Skeletal muscle satellite cell (primary cell): ENCODE measurements at regions not wholly inside any gene's neighbourhood (a gene's known extent, or its start where the extent isn't known, plus 50 kb on each side); places are given as distances from the start of the nearest gene placed in this dataset.

Source experiments
- H3K27me3 ChIP-seq: 2 replicates; pipeline ENCODE4 v1.7.0; 2013; ENCODE audit warnings: low read length; ENCODE audit not compliant: control insufficient read depth, insufficient read depth
- H3K36me3 ChIP-seq: 2 replicates; pipeline ENCODE4 v1.7.0; 2013; ENCODE audit warnings: mild to moderate bottlenecking, control low read depth, low read length; ENCODE audit not compliant: insufficient read depth
- H3K4me1 ChIP-seq: 2 replicates; pipeline ENCODE4 v1.7.0; 2013; ENCODE audit warnings: low read length; ENCODE audit not compliant: control insufficient read depth, insufficient read depth
- H3K4me2 ChIP-seq: 2 replicates; pipeline ENCODE4 v1.7.0; 2013; ENCODE audit warnings: mild to moderate bottlenecking, low read length
- H3K4me3 ChIP-seq: 2 replicates; pipeline ENCODE4 v1.7.0; 2013; ENCODE audit warnings: low read length
- H3K9ac ChIP-seq: 2 replicates; pipeline ENCODE4 v1.7.0; 2013; ENCODE audit warnings: mild to moderate bottlenecking, low read depth, low read length, moderate library complexity
- H3K9me3 ChIP-seq: replicated peaks from 2 replicates; pipeline ENCODE4 v1.7.0; 2013; ENCODE audit warnings: mild to moderate bottlenecking, control low read depth, low read length

GRCh38 chr7:25900245-25900644 is 251.8 kb upstream of the NFE2L3 start:
- Histone ChIP-seq H3K36me3 (no peaks in the 10 kb centered on the region), H3K27me3 (no peaks in the 10 kb centered on the region), H3K4me1 (peaks cover 2% of the 10 kb centered on the region), H3K9ac (no peak overlapping the region), H3K4me3 (no peak overlapping the region), H3K9me3 (no peaks in the 10 kb centered on the region), H3K4me2 (no peak overlapping the region)

- no peak overlapping the region for H3K9ac ChIP-seq
- no peaks in the 10 kb centered on the region for H3K4me1 ChIP-seq
- no peak overlapping the region for H3K4me3 ChIP-seq
- peaks cover 5% of the 10 kb centered on the region for H3K27me3 ChIP-seq
- H3K4me2 ChIP-seq, result no peak overlapping the region
- no peaks in the 10 kb centered on the region for H3K9me3 ChIP-seq
- no peaks in the 10 kb centered on the region for H3K36me3 ChIP-seq
These were observed 251.1 kb upstream of the NFE2L3 start for GRCh38 chr7:25900877-25901276.

GRCh38 chr7:25901658-25902057 is 250.3 kb upstream of the NFE2L3 start:
- Histone ChIP-seq H3K4me1 (no peaks in the 10 kb centered on the region), H3K4me2 (no peak overlapping the region), H3K4me3 (no peak overlapping the region), H3K27me3 (peaks cover 8% of the 10 kb centered on the region), H3K9ac (no peak overlapping the region), H3K9me3 (no peaks in the 10 kb centered on the region), H3K36me3 (no peaks in the 10 kb centered on the region)

GRCh38 chr7:25906003-25906402 is 246.0 kb upstream of the NFE2L3 start:
- no peak overlapping the region for H3K4me2 ChIP-seq
- H3K9me3 ChIP-seq, result no peaks in the 10 kb centered on the region
- no peak overlapping the region for H3K9ac ChIP-seq
- no peaks in the 10 kb centered on the region for H3K4me1 ChIP-seq
- no peak overlapping the region for H3K4me3 ChIP-seq
- H3K27me3 ChIP-seq, result peaks cover 12% of the 10 kb centered on the region
- no peaks in the 10 kb centered on the region for H3K36me3 ChIP-seq

GRCh38 chr7:25906760-25907159 is 245.2 kb upstream of the NFE2L3 start:
- H3K4me1 ChIP-seq, result no peaks in the 10 kb centered on the region
- H3K36me3 ChIP-seq, result no peaks in the 10 kb centered on the region
- H3K9me3 ChIP-seq, result no peaks in the 10 kb centered on the region
- no peak overlapping the region for H3K9ac ChIP-seq
- H3K4me2 ChIP-seq, result no peak overlapping the region
- H3K4me3 ChIP-seq, result no peak overlapping the region
- peaks cover 12% of the 10 kb centered on the region for H3K27me3 ChIP-seq

GRCh38 chr7:25907214-25907613 is 244.8 kb upstream of the NFE2L3 start:
- peaks cover 12% of the 10 kb centered on the region for H3K27me3 ChIP-seq
- H3K4me2 ChIP-seq, result no peak overlapping the region
- no peak overlapping the region for H3K4me3 ChIP-seq
- H3K9ac ChIP-seq, result no peak overlapping the region
- no peaks in the 10 kb centered on the region for H3K9me3 ChIP-seq
- H3K4me1 ChIP-seq, result no peaks in the 10 kb centered on the region
- H3K36me3 ChIP-seq, result no peaks in the 10 kb centered on the region

- Histone ChIP-seq H3K4me2 (no peak overlapping the region), H3K36me3 (no peaks in the 10 kb centered on the region), H3K9ac (no peak overlapping the region)
These were observed 244.3 kb upstream of the NFE2L3 start for GRCh38 chr7:25907731-25908130.

GRCh38 chr7:25908154-25908949 is 243.6 kb upstream of the NFE2L3 start:
- Histone ChIP-seq H3K36me3 (no peaks in the 10 kb centered on the region), H3K4me2 (no peak overlapping the region), H3K9ac (no peak overlapping the region), H3K4me3 (no peak overlapping the region), H3K4me1 (no peaks in the 10 kb centered on the region), H3K27me3 (peaks cover 12% of the 10 kb centered on the region), H3K9me3 (no peaks in the 10 kb centered on the region)

More at GRCh38 chr7:25907731-25908130, 244.3 kb upstream of the NFE2L3 start:
- H3K27me3 ChIP-seq, result peaks cover 12% of the 10 kb centered on the region
- H3K9me3 ChIP-seq, result no peaks in the 10 kb centered on the region
- H3K4me3 ChIP-seq, result no peak overlapping the region
- no peaks in the 10 kb centered on the region for H3K4me1 ChIP-seq

- peaks cover 14% of the 10 kb centered on the region for H3K27me3 ChIP-seq
- H3K36me3 ChIP-seq, result no peaks in the 10 kb centered on the region
- H3K4me2 ChIP-seq, result no peak overlapping the region
- no peaks in the 10 kb centered on the region for H3K4me1 ChIP-seq
- no peaks in the 10 kb centered on the region for H3K9me3 ChIP-seq
- no peak overlapping the region for H3K4me3 ChIP-seq
- H3K9ac ChIP-seq, result no peak overlapping the region
These were observed 240.0 kb upstream of the NFE2L3 start for GRCh38 chr7:25911738-25912607.

GRCh38 chr7:25913598-25914224 is 238.3 kb upstream of the NFE2L3 start:
- Histone ChIP-seq H3K27me3 (peaks cover 10% of the 10 kb centered on the region), H3K9me3 (no peaks in the 10 kb centered on the region), H3K9ac (no peak overlapping the region), H3K36me3 (no peaks in the 10 kb centered on the region), H3K4me3 (no peak overlapping the region), H3K4me2 (no peak overlapping the region), H3K4me1 (no peaks in the 10 kb centered on the region)

- Histone ChIP-seq H3K4me2 (no peak overlapping the region), H3K27me3 (peaks cover 7% of the 10 kb centered on the region), H3K4me1 (no peaks in the 10 kb centered on the region), H3K9ac (no peak overlapping the region), H3K36me3 (no peaks in the 10 kb centered on the region), H3K9me3 (no peaks in the 10 kb centered on the region), H3K4me3 (no peak overlapping the region)
These were observed 233.3 kb upstream of the NFE2L3 start for GRCh38 chr7:25918731-25919130.
